HL-60 (cell line): ENCODE measurements at regions not wholly inside any gene's neighbourhood (a gene's known extent, or its start where the extent isn't known, plus 50 kb on each side); places are given as distances from the start of the nearest gene placed in this dataset.

Source experiments
- DNase-seq, 2 experiments: peaks; one replicate each; pipeline ENCODE4 v3.0.0-alpha.2; 2010 to 2020; ENCODE audit warnings: low read depth in 1 of 2, low spot score in 1 of 2
- H3K27ac ChIP-seq: fragments of 250-450 bp; sonication (Bioruptor Pico); replicated peaks from 2 replicates; pipeline ENCODE4 v1.5.1; 2020; ENCODE audit warnings: mild to moderate bottlenecking, moderate library complexity
- H3K27me3 ChIP-seq: fragments of 250-450 bp; sonication (Bioruptor Pico); 2 replicates; pipeline ENCODE4 v1.5.1; 2021; ENCODE audit warnings: mild to moderate bottlenecking, moderate library complexity; ENCODE audit not compliant: insufficient read depth, poor library complexity, severe bottlenecking
- H3K4me3 ChIP-seq: replicated peaks from 2 replicates; pipeline ENCODE4 v1.5.1; 2011; ENCODE audit warnings: mild to moderate bottlenecking, control low read depth, low read length; ENCODE audit not compliant: insufficient read depth
- GABPA ChIP-seq: IDR thresholded peaks from 2 replicates; pipeline ENCODE4 v1.6.1; 2012; ENCODE audit warnings: low read depth
- POLR2AphosphoS5 ChIP-seq: IDR thresholded peaks from 2 replicates; pipeline ENCODE4 v1.6.1; 2012; ENCODE audit warnings: low read depth
- SPI1 ChIP-seq: IDR thresholded peaks from 2 replicates; pipeline ENCODE4 v1.6.1; 2012; ENCODE audit warnings: low read depth, mild to moderate bottlenecking, borderline replicate concordance
- TF ChIP-seq, protein P1 (sequence below): IDR thresholded peaks from 2 replicates; pipeline ENCODE4 v1.6.1; 2012; ENCODE audit warnings: low read depth; ENCODE audit not compliant: insufficient replicate concordance
- TF ChIP-seq, protein P2 (sequence below): IDR thresholded peaks from one replicate; pipeline ENCODE4 v1.5.1; 2011; ENCODE audit warnings: low read length, control low read depth, inconsistent platforms; ENCODE audit not compliant: insufficient read depth

DNA sequence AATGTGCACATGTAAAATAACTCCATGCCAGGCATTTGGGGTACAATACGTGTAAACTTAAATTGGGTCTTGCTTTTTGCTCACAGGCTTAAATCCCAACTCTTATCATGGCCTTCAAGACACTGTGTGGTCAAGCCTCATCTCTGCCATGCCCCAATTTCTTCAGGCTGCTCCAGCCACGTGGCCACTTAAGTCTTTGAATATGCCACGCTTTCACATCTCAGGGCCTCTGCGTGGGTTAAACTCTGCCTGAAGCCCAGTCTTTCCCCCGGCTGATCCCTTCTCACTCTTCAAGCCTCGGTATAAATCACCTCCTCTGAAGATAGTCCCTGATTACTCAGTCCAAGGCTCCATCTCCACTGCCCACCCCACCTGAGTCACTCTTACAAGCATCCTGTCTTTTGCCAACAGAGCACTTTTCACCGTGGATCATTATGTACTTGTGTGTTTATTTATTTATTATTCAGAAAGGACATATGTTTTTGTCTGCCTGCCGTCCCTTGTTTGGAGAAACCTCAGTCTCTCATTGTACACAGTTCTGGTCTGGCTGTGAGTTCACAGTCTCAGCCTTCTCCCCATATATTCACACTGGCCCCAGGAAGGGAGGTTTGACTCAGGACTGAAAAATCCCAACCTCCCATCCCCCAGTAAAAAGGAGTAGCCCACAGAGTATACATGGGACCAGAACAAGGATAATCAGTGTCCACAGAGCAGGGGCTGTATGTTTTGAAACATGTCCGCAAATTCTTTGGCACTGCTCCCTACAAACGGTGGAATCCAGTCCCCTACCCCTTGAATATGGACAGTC is 344.7 kb downstream of the MN1 start:
- TF ChIP-seq, protein P1, sequence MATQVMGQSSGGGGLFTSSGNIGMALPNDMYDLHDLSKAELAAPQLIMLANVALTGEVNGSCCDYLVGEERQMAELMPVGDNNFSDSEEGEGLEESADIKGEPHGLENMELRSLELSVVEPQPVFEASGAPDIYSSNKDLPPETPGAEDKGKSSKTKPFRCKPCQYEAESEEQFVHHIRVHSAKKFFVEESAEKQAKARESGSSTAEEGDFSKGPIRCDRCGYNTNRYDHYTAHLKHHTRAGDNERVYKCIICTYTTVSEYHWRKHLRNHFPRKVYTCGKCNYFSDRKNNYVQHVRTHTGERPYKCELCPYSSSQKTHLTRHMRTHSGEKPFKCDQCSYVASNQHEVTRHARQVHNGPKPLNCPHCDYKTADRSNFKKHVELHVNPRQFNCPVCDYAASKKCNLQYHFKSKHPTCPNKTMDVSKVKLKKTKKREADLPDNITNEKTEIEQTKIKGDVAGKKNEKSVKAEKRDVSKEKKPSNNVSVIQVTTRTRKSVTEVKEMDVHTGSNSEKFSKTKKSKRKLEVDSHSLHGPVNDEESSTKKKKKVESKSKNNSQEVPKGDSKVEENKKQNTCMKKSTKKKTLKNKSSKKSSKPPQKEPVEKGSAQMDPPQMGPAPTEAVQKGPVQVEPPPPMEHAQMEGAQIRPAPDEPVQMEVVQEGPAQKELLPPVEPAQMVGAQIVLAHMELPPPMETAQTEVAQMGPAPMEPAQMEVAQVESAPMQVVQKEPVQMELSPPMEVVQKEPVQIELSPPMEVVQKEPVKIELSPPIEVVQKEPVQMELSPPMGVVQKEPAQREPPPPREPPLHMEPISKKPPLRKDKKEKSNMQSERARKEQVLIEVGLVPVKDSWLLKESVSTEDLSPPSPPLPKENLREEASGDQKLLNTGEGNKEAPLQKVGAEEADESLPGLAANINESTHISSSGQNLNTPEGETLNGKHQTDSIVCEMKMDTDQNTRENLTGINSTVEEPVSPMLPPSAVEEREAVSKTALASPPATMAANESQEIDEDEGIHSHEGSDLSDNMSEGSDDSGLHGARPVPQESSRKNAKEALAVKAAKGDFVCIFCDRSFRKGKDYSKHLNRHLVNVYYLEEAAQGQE, result no peak
- TF ChIP-seq, protein P2, sequence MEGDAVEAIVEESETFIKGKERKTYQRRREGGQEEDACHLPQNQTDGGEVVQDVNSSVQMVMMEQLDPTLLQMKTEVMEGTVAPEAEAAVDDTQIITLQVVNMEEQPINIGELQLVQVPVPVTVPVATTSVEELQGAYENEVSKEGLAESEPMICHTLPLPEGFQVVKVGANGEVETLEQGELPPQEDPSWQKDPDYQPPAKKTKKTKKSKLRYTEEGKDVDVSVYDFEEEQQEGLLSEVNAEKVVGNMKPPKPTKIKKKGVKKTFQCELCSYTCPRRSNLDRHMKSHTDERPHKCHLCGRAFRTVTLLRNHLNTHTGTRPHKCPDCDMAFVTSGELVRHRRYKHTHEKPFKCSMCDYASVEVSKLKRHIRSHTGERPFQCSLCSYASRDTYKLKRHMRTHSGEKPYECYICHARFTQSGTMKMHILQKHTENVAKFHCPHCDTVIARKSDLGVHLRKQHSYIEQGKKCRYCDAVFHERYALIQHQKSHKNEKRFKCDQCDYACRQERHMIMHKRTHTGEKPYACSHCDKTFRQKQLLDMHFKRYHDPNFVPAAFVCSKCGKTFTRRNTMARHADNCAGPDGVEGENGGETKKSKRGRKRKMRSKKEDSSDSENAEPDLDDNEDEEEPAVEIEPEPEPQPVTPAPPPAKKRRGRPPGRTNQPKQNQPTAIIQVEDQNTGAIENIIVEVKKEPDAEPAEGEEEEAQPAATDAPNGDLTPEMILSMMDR, result no peak
- TF ChIP-seq SPI1 (no peak), POLR2AphosphoS5 (no peak), GABPA (no peak)
- Histone ChIP-seq H3K27me3 (no peaks in the 10 kb centered on the region), H3K27ac (no peak overlapping the region), H3K4me3 (no peak overlapping the region)
- DNase-seq, result no peak

DNA sequence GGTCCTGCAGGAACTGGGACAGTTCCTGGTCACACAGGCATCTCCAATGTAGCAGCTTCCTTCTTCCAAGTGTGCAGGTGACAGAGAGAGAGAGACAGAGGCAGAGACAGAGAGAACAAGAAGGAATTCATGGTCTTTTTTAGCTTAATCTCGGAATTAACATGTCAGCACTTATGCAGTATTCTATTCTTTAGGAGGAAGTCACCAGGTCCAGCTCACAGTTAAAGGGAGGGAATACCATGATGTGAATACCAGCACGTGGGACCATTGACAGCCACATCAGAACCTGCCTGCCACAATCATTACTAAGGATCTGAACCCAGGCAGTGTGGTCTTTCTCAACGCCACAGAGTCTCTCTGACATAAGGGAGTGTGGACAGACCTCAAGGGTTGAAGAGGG is 341.6 kb downstream of the MN1 start:
- no peak for DNase-seq
- Histone ChIP-seq H3K4me3 (no peak overlapping the region), H3K27me3 (no peaks in the 10 kb centered on the region), H3K27ac (no peak overlapping the region)
- TF ChIP-seq GABPA (no peak), POLR2AphosphoS5 (no peak), SPI1 (no peak)
- TF ChIP-seq, protein P2, result no peak
- TF ChIP-seq, protein P1, result no peak

DNA sequence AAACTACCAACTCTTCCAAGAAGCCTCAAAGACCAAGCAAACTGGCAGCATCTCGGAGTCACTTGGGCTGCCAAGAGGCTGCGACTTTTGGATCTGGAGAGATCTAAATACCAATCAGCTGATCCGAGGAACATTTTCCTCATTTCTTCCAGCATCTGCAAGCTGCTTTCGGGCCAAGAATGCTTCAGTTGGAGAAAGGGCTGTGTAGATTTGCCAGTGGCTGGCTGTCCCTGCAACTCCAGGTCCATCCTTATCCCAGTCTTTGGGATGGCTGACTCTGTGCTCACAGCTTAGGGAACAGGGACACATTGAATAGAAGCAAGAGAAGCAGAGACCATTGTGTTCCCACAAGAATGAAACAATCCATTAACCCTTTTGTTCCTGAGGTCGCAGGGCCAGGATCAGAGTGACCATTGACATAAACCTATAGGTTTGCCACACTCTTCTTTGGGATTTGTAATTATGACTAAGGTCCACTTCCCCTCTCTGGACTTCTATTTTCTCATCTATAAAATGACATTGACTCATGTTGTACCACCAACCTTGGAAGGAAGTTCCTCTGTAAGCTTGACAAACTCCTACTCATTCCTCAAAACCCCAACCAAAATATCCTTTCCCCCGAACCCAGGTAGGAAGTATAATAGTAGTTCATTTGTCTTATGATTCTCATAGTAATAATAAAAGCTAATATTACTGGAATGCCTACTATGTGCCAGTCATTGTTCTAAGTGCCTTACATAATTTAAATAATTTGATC is 340.8 kb downstream of the MN1 start:
- no peaks in the 10 kb centered on the region for H3K27me3 ChIP-seq
- H3K27ac ChIP-seq, result no peak overlapping the region
- TF ChIP-seq, protein P2, result no peak
- TF ChIP-seq POLR2AphosphoS5, result no peak
- TF ChIP-seq, protein P1, result no peak
- TF ChIP-seq GABPA, result no peak
- no peak for TF ChIP-seq SPI1
- no peak overlapping the region for H3K4me3 ChIP-seq
- no peak for DNase-seq
